Tongue (tissue), 2 donors: ENCODE measurements at regions not wholly inside any gene's neighbourhood (a gene's known extent, or its start where the extent isn't known, plus 50 kb on each side); places are given as distances from the start of the nearest gene placed in this dataset. TPM values are rescaled to one million over a fixed set of nuclear protein-coding genes. Genes with fewer than 3 reads are reported as not detected.

Source experiments
- DNase-seq: peaks from one replicate; pipeline ENCODE4 v3.0.0-alpha.2; 2015
- small RNA-seq: library from RNA; depleted of rRNA; stranded (forward); fragments of <200 nt; gene quantifications from one replicate; pipeline ENCODE3, GENCODE V24; 2014; ENCODE audit warnings: low replicate concordance

DNA sequence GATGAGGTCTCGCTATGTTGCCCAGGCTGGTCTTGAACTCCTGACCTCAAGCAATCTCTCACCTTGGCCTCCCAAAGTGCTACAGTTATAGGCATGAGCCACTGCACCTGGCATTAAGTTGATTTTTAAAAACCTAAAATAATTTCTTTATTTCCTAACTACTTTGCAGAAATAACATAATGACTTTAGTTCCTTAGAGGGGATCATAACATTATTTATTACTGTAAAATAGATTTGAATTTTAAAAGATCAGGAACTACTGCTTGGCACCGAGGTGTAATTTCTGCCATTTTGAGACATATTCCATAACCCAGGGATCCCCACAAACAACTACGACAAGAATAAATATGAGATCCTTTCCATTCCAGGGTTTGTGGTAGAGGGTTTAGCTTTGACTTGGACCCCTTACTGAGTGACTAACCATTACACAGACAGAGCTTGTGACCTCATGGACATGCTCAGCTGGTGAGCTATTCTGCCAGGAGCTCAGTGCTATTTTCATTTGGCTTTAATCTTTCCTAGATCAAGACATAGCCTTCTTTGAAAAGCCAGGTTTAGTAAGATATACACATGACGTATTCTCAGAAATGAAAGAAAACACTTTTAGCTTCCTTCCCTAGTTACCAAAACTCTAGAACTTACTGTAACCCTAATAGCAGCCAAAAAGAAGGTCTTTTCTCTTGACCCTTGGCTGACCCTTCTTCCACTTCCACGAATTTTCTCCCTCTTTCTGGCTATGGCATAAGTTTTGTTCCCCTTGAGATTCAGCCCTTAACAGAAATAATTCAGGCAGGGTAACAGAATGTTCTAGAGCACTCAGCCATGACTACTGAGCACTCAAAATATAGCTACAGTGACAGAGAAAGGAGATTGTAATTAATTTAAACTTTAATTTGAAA lies 75.1 kb upstream of the NUDT4 start:
- peak; percentile 45 for DNase-seq

DNA sequence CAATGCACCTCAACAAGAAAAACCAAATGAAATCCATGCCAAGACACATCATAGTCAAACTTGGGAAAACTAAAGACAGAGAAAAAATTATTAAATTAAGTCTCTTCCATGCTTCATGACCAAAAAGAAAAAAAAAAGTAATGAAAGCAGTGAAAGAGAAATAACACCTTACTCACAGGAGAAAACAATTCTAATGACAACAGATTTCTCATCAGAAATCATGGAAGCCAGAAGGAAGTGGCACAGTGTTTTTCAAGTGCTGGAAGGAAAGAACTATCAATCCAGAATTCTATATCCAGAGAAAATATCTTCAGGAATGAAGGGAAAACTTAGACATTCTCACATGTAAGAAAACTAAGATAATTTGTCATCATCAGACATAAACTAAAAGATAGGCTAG lies 71.1 kb upstream of the NUDT4 start:
- DNase-seq: no peak

DNA sequence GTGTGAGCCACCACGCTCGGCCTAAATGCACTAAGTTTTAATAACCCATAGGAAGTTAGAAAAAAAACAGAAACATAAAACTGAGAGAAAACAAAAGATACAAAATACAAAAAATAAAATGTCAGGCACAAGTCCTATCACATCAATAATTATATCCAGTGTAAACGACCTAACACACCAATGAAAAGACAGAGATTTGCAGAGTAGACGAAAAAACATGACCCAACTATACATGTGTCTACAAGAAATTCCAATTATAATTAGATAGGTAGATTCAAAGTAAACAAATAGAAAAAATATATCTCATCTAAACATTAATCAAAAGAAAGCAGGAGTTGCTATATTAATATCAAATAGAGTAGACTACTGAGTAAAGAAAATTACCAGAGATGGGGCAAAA lies 69.4 kb upstream of the NUDT4 start:
- no peak for DNase-seq

DNA sequence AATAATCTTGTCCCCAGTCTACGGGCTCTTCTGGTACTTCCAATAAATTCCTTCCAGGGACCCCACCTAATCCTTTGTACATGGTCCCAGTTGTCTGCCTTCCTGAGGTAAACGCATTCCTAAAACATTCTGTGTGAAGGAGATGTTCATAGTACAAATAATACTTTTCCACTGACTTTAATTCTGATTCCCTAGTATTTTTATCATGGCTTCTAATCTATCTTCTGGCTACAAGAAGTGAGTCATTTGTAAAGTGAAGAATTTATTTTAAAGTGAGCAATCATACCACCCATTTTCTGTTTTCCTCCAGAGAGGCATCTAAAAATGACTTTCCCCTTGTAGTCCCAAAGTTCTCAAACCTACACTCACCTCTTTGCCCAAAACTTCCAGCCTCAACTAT lies 65.9 kb upstream of the NUDT4 start:
- DNase-seq: no peak

DNA sequence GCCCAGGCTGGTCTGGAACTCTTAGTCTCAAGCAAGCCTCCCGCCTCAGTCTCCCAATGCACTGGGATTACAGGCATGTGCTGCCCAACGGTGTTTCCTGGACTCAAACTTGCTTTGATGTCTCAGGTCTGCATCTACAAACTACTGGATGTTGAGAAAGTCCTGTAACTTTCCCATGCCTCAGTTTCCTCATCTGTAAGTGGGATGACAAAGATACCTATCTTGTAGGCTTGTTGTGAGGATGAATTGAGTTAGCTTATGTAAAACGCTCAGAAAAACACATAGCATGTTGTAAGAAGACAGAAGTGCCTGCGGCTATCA lies 63.6 kb upstream of the NUDT4 start:
- no peak for DNase-seq

DNA sequence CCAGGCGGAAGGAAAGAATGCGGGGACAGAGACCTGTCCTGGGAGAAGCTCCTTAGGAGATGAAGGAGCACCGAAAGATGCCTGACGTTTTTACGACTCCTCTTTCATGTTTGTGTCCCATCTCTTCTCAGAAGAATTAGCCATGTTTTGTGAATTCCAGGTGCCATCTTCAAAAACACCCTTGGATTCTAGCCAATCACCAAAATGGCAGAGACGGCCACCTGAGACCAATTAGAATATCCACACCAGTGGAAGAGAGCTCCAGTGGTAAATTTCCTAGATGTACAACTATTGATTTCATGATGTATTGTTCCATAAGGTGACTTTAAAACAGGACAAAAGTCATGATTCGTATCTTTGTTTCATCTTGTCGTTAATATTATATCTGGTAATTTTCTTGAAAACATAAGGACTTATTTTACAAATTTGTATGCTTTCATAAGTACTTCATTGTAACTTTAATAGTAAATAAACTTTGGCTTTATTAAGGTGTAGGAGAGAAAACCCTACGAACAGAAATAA lies 62.3 kb upstream of the NUDT4 start:
- DNase-seq: no peak

DNA sequence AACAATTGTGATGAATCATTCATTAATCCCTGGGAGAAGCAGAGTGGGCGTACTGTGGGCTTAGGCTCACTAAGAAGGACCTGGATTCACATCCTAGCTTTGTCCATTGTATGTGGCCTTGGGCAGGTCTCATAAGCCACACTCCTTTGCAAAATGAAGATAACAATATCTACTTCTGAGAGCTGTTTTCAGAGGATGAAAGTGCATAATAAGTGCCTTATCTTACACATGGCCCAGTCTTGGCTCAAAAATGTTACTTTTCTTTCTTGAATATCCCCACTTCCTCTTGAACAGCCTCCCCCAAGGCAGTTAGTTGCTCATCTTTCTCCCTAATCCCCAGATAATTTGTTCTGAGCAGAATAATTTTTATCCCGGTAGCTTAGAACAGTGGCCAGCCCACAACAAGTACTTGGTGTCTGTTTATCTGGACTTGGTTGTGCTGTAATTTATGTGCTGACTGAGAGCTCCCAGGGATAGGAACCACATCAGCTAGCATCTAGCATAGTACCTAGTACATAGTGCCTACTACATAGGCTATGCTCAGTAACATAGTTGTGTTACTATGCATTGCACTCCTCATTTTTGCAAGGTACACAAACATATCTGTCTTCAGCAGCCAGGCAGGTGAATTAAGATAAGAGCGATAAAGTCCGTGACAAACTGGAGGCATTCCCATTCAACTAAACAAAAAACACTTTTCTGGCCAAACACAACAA lies 61.7 kb upstream of the NUDT4 start:
- no peak for DNase-seq

DNA sequence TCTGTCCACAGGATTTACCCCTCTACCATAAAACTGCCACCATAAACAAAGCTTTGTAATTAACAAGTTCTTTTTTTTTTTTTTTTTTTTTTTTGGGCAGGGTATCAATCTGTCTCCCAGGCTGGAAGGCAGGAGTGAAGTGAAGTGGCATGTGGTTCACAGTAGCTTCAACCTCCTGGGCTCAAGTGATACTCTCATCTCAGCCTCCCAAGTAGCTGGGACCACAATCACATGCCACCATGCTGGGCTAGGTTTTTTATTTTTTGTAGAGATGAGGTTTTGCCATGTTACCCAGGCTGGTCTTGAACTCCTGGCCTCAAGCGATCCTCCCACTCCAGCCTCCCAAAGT lies 61.1 kb upstream of the NUDT4 start:
- DNase-seq: no peak

DNA sequence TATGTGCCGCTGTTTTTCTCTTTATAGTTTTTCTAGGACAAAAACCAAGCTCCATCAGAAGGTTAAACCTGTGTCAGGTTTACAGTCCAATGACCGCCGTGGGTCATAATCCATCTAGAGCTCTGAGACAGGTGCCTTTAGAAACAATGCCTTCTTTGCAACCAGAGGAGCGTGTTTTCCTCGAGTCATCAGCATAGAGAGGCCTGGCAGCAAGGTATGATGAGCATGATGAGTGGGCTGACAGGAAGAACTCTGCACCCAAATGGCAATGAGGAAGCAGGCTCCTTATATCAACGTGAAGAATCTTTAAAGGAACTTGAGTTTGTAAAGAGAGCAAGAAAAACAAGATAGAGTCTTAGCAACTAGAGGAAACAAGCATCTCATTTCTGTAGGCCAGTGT lies 60.5 kb upstream of the NUDT4 start:
- no peak for DNase-seq

DNA sequence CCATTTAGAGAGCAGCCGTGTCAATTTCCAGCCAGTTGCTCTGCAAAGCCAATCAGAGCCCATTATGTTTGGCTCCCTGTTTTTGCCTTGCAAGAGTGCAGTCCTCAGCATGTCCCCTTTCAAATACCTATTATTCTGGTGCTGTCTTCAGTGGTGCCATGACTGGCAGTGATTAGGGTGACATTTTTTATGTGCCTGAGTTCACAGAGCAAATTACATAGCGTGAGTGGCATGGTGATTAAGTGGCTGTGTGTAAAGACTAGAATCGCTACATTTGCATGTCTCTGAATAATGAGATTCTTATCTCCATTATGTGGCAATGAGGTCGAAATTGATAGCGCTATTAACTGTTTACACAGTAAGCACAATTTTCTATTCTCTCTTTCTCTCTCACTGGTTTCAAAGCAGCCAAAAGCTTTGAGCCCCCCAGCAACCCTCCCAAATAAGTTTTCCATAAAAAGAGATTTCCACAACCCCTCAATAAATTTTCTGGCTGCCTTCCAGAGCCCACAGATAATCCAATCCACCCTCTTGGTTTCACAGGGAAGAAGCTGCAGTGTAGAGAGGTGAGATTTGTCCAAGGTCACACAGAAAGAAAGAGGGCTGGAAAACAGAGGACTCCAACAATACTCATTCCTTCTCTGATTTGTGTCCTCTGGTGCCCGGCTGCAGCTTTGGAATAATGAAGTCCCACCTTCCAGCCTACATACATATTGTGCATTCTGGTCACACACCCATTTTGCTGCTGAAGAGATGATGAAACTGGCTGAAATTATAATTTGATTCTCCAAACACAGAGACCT lies 58.8 kb upstream of the NUDT4 start:
- DNase-seq: no peak

DNA sequence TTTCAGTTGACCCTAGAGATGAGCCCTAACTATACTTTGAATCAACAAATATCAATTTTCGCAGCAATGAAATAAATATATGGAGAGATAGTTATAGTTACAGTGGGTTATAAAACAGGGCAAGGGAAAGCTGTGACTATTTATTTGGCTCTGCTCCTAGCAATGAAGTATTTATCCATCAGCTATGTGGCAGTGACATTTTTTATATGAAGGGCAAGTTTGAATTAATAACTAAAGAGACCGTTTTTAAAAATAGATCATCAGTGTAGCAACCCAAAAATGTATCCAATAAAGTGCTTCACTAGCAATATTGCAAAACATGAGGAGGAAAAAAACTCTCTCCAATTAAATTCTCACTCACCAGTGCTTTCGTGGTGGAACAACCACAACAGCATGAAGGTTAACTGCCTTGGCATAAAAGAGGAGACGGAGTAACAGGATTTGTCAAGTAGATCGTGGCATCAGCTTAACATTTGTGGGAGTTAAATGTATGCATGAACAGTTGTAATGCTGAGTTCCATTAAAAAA lies 58.1 kb upstream of the NUDT4 start:
- DNase-seq: no peak

DNA sequence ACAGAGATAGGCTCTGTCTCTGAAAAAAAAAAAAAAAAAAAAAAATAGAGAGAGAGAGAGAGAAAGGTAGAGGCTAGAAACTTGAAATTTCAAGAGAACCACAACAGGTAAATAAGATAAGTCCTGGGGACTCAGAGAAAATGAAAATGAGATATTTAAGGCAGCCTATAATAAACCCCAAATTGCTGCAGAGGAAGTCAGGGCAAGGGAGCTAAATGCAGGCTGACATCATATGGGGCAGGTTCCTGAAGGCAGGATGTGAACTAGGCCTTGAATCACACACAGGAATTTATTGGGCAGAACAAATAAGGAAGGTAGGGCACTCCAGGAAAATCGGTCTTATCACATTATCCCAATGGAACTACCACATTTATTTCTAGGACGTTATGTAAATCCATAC lies 54.9 kb upstream of the NUDT4 start:
- no peak for DNase-seq

DNA sequence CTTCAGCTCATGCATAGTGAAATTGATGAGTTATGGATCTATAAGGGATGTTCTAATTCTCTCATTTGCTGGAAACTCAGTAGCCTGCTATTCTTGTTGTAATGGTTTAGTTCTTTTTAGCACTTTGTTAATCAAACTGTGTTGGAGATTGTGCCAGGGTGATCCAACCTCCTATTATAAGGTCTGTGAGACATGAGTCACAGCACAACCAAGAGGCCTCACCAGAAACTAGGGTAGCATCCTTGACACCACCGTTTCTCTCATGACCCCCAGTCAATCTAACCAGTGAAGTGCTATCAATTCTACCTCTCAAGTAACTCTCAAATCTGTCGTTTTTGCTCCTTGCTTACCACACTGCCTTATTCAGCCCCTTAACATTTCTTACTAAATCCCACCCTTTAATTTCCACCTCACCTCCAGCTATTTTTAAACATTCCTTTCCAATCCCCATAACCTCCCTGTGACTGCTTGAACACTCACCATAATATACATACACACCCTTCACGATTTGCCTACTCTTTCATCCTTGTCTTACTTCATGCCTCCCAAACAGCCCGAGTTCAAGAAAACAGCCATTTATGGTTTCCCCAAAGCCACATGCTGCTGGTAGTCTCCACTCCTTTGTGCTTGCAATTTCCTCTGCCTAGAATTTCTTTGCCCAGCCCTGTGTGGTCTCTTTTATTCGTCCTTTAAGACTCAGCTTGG lies 53.9 kb upstream of the NUDT4 start:
- DNase-seq: no peak

DNA sequence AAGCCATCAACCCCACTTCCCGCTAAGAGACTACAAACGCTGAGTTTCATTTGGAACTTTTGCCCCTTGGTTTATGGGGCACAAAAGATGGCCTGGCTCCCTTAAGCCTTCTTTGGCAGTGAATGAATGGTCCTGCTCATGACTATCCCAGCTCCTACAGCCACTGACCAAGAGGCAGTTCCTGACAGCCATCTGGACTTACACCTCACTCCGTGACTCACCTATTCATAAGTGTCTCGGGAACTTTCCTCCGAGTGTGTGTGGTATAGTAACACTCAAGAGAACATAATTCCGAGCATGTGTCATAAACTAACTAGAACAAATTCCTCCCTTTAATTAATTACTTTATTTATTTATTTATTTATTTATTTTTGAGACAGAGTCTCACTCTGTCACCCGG lies 51.9 kb upstream of the NUDT4 start:
- DNase-seq: no peak

Small RNA genes in the stretch of these regions (small RNA-seq; reads per million reads assigned to genes)
- gene RF00019 (not detected), gene RF00284 (not detected), gene RPL41P5 (not detected)
